Gastrocnemius medialis (tissue), 4 donors: ENCODE measurements at regions not wholly inside any gene's neighbourhood (a gene's known extent, or its start where the extent isn't known, plus 50 kb on each side); places are given as distances from the start of the nearest gene placed in this dataset.

ENCODE experiments used
- CTCF ChIP-seq, 5 experiments: fragments of 450-650 bp in 3 of 5; fragments of 200-600 bp in 2 of 5; sonication (generic) in 2 of 5; IDR thresholded peaks in 4 of 5; conservative IDR thresholded peaks in 1 of 5; 1 replicate in 4 of 5; 2 replicates in 1 of 5; pipeline ENCODE4 v1.5.1; 2016 to 2019; ENCODE audit warnings: antibody characterized with exemption in 5 of 5, mild to moderate bottlenecking in 3 of 5, moderate library complexity in 3 of 5
- POLR2A ChIP-seq, 2 donors: fragments of 450-650 bp; IDR thresholded peaks; one replicate each; pipeline ENCODE4 v1.6.1; 2017; ENCODE audit warnings: antibody characterized with exemption in 2 of 2, mild to moderate bottlenecking in 2 of 2, moderate library complexity in 2 of 2

- TF ChIP-seq CTCF (IDR thresholded peaks at IDR 0.05 in 4 of 5, conservative IDR thresholded peaks at IDR 0.05 in 1 of 5) = no peak
- TF ChIP-seq POLR2A (IDR thresholded peaks at IDR 0.05) = no peak
These were observed 226.9 kb upstream of the NXPH2 start for GRCh38 chr2:139007130-139007529.
